OCI-LY3 (cell line): ENCODE measurements at regions not wholly inside any gene's neighbourhood (a gene's known extent, or its start where the extent isn't known, plus 50 kb on each side); places are given as distances from the start of the nearest gene placed in this dataset.

Experiments
- CTCF ChIP-seq: fragments of 200-600, 300-600 bp; sonication (generic); IDR thresholded peaks from 2 replicates; pipeline ENCODE4 v1.5.1; 2014; ENCODE audit warnings: antibody characterized with exemption, low read length, low read depth
- EZH2phosphoT487 ChIP-seq: fragments of 200-600 bp; shearing (Covaris generic); IDR thresholded peaks from 2 replicates; pipeline ENCODE4 v1.6.1; 2018; ENCODE audit warnings: antibody characterized with exemption, mixed run types, low read depth

- TF ChIP-seq CTCF (no peak), EZH2phosphoT487 (no peak)
These were observed 327.5 kb upstream of the JARID2 start for GRCh38 chr6:14918200-14918907.
